T-cell (primary cell): ENCODE measurements at regions not wholly inside any gene's neighbourhood (a gene's known extent, or its start where the extent isn't known, plus 50 kb on each side); places are given as distances from the start of the nearest gene placed in this dataset.

Source experiments
- ATAC-seq, 4 experiments: fragments of 200-7000 bp in 3 of 4; fragments of 150-1000 bp in 1 of 4; cut with Tn5 transposase; replicated peaks in 1 of 4; 1 replicate in 3 of 4; 2 replicates in 1 of 4; pipeline ENCODE4 v1.10.0; 2021; ENCODE audit warnings: moderate library complexity in 3 of 4, mild to moderate bottlenecking in 2 of 4, moderate number of reproducible peaks in 1 of 4
- CTCF ChIA-PET, 2 donors: fragments of 300-600 bp; sonication (Branson Sonifier 250); formaldehyde crosslinking; loops; one replicate each; lab custom pipeline; 2022; ENCODE audit warnings: antibody characterized with exemption in 2 of 2; lab: Charles Lee
- POLR2A ChIA-PET, 2 donors: fragments of 300-600 bp; sonication (Branson Sonifier 250); formaldehyde crosslinking; loops; one replicate each; lab custom pipeline; 2022; ENCODE audit warnings: antibody characterized with exemption in 2 of 2; lab: Charles Lee
- DNase-seq, 35 experiments: peaks; one replicate each; pipeline versions ENCODE4 v3.0.0 to v3.0.0-alpha.2; 2013 to 2023
- H3K27ac ChIP-seq: one replicate; pipeline ENCODE4 v1.5.1; 2013; ENCODE audit warnings: low read length
- H3K27me3 ChIP-seq, 2 experiments: replicated peaks in 1 of 2; 1 replicate in 1 of 2; 2 replicates in 1 of 2; pipeline versions ENCODE4 v1.6.1 to v1.7.0; 2013; ENCODE audit warnings: low read length in 1 of 2, mixed read lengths in 1 of 2; ENCODE audit not compliant: control insufficient read depth in 2 of 2, insufficient read depth in 2 of 2; ENCODE audit errors: extremely low read depth in 1 of 2
- H3K36me3 ChIP-seq, 2 donors: 1 replicate in 1 of 2; 2 replicates in 1 of 2; pipeline versions ENCODE4 v1.6.1 to v1.7.0; 2013; ENCODE audit warnings: low read length in 1 of 2; ENCODE audit not compliant: control insufficient read depth in 2 of 2, insufficient read depth in 1 of 2; ENCODE audit errors: extremely low read depth in 1 of 2
- H3K4me1 ChIP-seq, 2 experiments: 1 replicate in 1 of 2; 2 replicates in 1 of 2; pipeline versions ENCODE4 v1.6.1 to v1.7.0; 2013; ENCODE audit warnings: low read length in 2 of 2, mixed read lengths in 1 of 2; ENCODE audit not compliant: insufficient read depth in 2 of 2, control insufficient read depth in 1 of 2; ENCODE audit errors: extremely low read depth in 1 of 2
- H3K4me3 ChIP-seq, 2 donors: 1 replicate in 1 of 2; 2 replicates in 1 of 2; pipeline versions ENCODE4 v1.5.1 to v1.7.0; 2013; ENCODE audit warnings: mild to moderate bottlenecking in 2 of 2, low read length in 1 of 2, moderate library complexity in 1 of 2; ENCODE audit not compliant: control insufficient read depth in 1 of 2; ENCODE audit errors: extremely low read depth in 1 of 2
- H3K9me3 ChIP-seq: 2 replicates; pipeline ENCODE4 v1.7.0; 2013
- H3K27ac Mint-ChIP-seq, 2 donors: one replicate each; pipeline ENCODE4 v1.8.0; 2020 to 2021; ENCODE audit warnings: mild to moderate bottlenecking in 2 of 2, mixed read lengths in 2 of 2
- H3K27me3 Mint-ChIP-seq, 2 donors: one replicate each; pipeline ENCODE4 v1.8.0; 2021 to 2022; ENCODE audit warnings: mixed read lengths in 2 of 2
- H3K36me3 Mint-ChIP-seq: one replicate; pipeline ENCODE4 v1.8.0; 2021; ENCODE audit warnings: mixed read lengths
- H3K4me1 Mint-ChIP-seq, 3 donors: one replicate each; pipeline ENCODE4 v1.8.0; 2020 to 2022; ENCODE audit warnings: mixed read lengths in 3 of 3, mild to moderate bottlenecking in 1 of 3
- H3K4me3 Mint-ChIP-seq, 3 donors: one replicate each; pipeline ENCODE4 v1.8.0; 2020 to 2022; ENCODE audit warnings: mild to moderate bottlenecking in 3 of 3, mixed read lengths in 3 of 3, moderate library complexity in 3 of 3
- H3K9me3 Mint-ChIP-seq, 3 donors: one replicate each; pipeline ENCODE4 v1.8.0; 2020 to 2022; ENCODE audit warnings: mixed read lengths in 3 of 3
- WGBS: methylation state at CpG from one replicate; pipeline ENCODE4 v1.1.5; 2013; ENCODE audit warnings: missing lambda C conversion rate; ENCODE audit not compliant: insufficient coverage; 5-methylcytosine and 5-hydroxymethylcytosine counted together

DNA sequence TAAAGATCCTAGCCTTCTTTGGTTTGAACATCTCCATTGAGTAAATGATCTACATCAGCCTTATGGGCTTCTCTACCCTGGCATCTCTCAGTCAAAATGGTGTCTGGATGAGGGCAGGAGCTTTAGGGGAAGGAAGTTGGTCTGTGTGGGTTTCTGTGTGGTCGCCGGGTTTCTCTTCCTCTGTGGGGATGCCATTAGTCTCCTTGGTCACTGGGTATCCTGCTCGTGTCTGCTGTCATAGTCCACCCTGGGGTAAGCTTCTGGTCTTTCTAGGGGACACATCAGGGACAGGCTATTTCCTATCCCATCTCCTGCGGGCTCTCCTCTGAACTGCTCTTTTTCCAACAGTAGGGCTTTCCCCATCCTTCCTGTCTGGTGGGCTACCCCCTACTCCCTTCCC is 150.3 kb upstream of the NPY start:
- H3K9me3 ChIP-seq: no peaks in the 10 kb centered on the region
- Mint-ChIP-seq H3K4me3 (no peak overlapping the region), H3K27ac (no peak overlapping the region), H3K9me3 (no peaks in the 10 kb centered on the region), H3K27me3 (peaks cover 8 to 20% of the 10 kb centered on the region in 2 donors), H3K36me3 (no peaks in the 10 kb centered on the region), H3K4me1 (peaks cover 0 to 11% (median 4%) of the 10 kb centered on the region in 3 donors)
- ChIA-PET POLR2A (no interaction called here), CTCF (no interaction called here)
- ATAC-seq (no peak), DNase-seq (no peak)
- H3K4me3 ChIP-seq: no peak overlapping the region
- no peaks in the 10 kb centered on the region for H3K36me3 ChIP-seq
- H3K4me1 ChIP-seq: no peaks in the 10 kb centered on the region
- H3K27me3 ChIP-seq: no peaks in the 10 kb centered on the region
- WGBS: 100% methylated on average over 1 of the region's 4 CpGs
- H3K27ac ChIP-seq: no peak overlapping the region

DNA sequence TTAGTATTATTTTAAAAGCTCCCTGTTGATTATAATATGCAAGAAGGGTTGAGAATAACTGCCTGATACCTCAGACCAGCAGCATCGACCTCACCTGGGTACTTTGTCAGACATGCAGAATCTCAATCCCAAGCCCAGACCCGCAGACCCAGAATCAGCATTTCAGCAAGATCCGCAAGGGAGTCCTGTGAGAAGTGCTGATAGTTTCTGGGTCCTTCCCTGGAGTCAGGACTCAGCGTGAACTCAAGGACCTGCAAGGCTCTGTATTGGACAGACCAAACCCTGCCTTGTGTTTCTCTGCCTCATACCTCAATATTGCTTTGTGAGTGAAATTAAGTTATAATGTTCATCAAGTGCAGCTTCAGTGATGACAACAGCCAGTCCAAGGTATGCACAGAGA is 149.5 kb upstream of the NPY start:
- Mint-ChIP-seq H3K27ac (no peak overlapping the region), H3K27me3 (peaks cover 8 to 15% of the 10 kb centered on the region in 2 donors), H3K36me3 (no peaks in the 10 kb centered on the region), H3K4me3 (no peak overlapping the region), H3K4me1 (peaks cover 0 to 11% (median 4%) of the 10 kb centered on the region in 3 donors), H3K9me3 (no peaks in the 10 kb centered on the region)
- no peak for DNase-seq
- H3K27ac ChIP-seq: no peak overlapping the region
- no peak overlapping the region for H3K4me3 ChIP-seq
- no peaks in the 10 kb centered on the region for H3K4me1 ChIP-seq
- H3K27me3 ChIP-seq: peaks cover 0 to 3% of the 10 kb centered on the region in 2 experiments
- 100% methylated on average over 1 of the region's 4 CpGs for WGBS
- CTCF ChIA-PET: no interaction called here
- no peak for ATAC-seq
- POLR2A ChIA-PET: no interaction called here
- no peaks in the 10 kb centered on the region for H3K9me3 ChIP-seq
- H3K36me3 ChIP-seq: no peaks in the 10 kb centered on the region

DNA sequence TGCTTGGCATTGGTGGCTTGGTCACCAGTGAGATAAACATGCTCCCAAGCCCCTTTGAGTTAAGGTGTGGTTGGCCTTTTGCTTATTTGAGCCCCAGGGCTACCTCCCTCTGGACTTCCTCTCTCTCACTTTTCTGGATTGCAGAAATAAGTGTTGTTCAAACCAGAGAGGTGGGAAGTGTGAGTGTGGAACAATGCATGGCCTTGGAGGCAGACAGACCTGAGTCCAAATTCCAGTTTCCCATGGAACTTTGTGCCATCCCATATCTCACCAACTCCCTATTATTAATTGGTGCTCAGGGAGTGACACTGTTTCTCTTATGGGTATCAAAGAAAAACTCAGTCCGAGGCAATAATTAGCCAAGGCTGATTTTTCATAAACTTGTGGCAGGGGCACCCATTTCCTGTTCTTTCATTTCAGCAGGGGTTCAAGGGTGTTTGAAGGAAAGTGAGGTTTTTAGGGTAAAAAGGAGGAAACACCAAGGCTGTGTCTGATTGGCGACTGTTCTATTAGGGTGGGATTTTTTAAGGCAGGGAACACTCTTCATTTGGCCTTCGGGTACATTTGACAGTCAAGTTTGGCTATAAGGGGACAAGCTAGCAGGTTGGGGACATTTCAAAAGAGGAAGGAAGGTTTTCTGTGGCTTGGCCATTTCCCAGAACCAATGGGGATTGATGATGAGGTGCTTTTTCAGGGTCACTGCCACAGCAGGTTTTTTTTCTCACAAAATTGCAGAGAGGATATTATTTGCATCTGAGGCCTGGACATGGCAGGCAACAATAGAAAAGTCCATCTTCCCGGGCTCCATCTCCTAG is 148.8 kb upstream of the NPY start:
- 15% methylated on average over 3 of the region's 4 CpGs for WGBS
- DNase-seq (no peak), ATAC-seq (no peak)
- ChIA-PET CTCF (interaction anchor here in 1 of 2 donors (0.6 kb wide), 1 partner anchor 129 kb away, joined by 3 read pairs; no protein-coding TSS in a partner anchor), POLR2A (no interaction called here)
- no peaks in the 10 kb centered on the region for H3K36me3 ChIP-seq
- peaks cover 0 to 11% (median 4%) of the 10 kb centered on the region in 3 donors for H3K4me1 Mint-ChIP-seq
- H3K27me3 ChIP-seq: peaks cover 0 to 6% of the 10 kb centered on the region in 2 experiments
- H3K27me3 Mint-ChIP-seq: peaks cover 12 to 19% of the 10 kb centered on the region in 2 donors
- H3K4me3 ChIP-seq: no peak overlapping the region
- no peak overlapping the region for H3K4me3 Mint-ChIP-seq
- H3K27ac ChIP-seq: no peak overlapping the region
- H3K9me3 Mint-ChIP-seq: no peaks in the 10 kb centered on the region
- H3K36me3 Mint-ChIP-seq: no peaks in the 10 kb centered on the region
- H3K27ac Mint-ChIP-seq: no peak overlapping the region
- no peaks in the 10 kb centered on the region for H3K9me3 ChIP-seq
- no peaks in the 10 kb centered on the region for H3K4me1 ChIP-seq

DNA sequence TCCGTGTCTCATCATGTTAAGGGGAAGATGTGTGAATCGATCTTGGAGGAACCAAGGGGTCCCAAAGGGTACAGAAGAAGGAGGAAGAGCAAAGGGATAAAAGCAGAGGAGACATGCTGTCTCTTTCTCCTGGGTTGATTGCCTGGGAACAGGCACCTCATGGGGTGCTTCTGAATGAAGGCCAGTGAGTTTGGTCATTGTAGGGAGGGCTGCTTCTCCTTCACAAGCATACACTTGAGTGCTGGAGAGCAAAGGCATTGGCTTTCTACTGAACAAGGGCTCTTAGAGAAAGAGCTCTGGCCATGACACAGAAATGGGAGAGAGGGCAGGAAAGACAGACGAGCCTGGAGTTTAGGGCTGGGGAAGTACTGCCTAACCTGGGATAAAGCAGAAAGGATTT is 146.7 kb upstream of the NPY start:
- ChIA-PET CTCF (no interaction called here), POLR2A (interaction anchor here in 1 of 2 donors (0.7 kb wide), 1 partner anchor 91 kb away, joined by 3 read pairs; no protein-coding TSS in a partner anchor)
- no peak overlapping the region for H3K4me3 Mint-ChIP-seq
- H3K9me3 Mint-ChIP-seq: no peaks in the 10 kb centered on the region
- ATAC-seq (no peak), DNase-seq (no peak)
- Histone ChIP-seq H3K27ac (no peak overlapping the region), H3K4me1 (no peaks in the 10 kb centered on the region), H3K4me3 (no peak overlapping the region), H3K36me3 (no peaks in the 10 kb centered on the region), H3K27me3 (peaks cover 0 to 11% of the 10 kb centered on the region in 2 experiments), H3K9me3 (no peaks in the 10 kb centered on the region)
- H3K4me1 Mint-ChIP-seq: peaks cover 0 to 11% (median 4%) of the 10 kb centered on the region in 3 donors
- no peak overlapping the region for H3K27ac Mint-ChIP-seq
- 82% methylated on average over 2 of the region's 3 CpGs for WGBS
- no peaks in the 10 kb centered on the region for H3K36me3 Mint-ChIP-seq
- peaks cover 16 to 17% of the 10 kb centered on the region in 2 donors for H3K27me3 Mint-ChIP-seq

DNA sequence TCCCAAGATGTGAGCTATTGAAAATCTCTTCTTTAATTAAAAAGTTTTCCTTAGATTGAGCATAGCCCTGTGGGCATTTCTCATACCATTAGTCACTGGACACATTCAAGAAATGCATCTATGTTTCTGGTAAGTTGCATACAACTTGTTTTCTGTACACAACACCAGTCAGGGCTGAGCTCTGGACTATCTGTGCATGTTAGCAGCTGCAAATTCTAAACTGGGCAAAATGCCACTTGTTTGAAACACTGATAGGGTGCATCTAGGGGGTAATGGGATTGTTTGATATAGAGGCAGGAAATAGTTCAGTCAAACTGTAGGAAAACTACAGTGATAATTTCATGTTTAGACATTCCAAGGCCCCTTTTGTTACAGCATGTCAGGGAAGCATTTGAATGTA is 145.6 kb upstream of the NPY start:
- DNase-seq: no peak
- H3K4me1 Mint-ChIP-seq: peaks cover 0 to 11% (median 4%) of the 10 kb centered on the region in 3 donors
- H3K27me3 Mint-ChIP-seq: peaks cover 16 to 17% of the 10 kb centered on the region in 2 donors
- POLR2A ChIA-PET: interaction anchor here in 1 of 2 donors (0.7 kb wide), 1 partner anchor 92 kb away, joined by 3 read pairs; no protein-coding TSS in a partner anchor
- Histone ChIP-seq H3K9me3 (no peaks in the 10 kb centered on the region), H3K27me3 (peaks cover 0 to 11% of the 10 kb centered on the region in 2 experiments), H3K36me3 (no peaks in the 10 kb centered on the region), H3K4me3 (no peak overlapping the region), H3K4me1 (no peaks in the 10 kb centered on the region), H3K27ac (no peak overlapping the region)
- H3K27ac Mint-ChIP-seq: no peak overlapping the region
- no peaks in the 10 kb centered on the region for H3K9me3 Mint-ChIP-seq
- CTCF ChIA-PET: no interaction called here
- ATAC-seq: no peak
- no peak overlapping the region for H3K4me3 Mint-ChIP-seq
- H3K36me3 Mint-ChIP-seq: no peaks in the 10 kb centered on the region

DNA sequence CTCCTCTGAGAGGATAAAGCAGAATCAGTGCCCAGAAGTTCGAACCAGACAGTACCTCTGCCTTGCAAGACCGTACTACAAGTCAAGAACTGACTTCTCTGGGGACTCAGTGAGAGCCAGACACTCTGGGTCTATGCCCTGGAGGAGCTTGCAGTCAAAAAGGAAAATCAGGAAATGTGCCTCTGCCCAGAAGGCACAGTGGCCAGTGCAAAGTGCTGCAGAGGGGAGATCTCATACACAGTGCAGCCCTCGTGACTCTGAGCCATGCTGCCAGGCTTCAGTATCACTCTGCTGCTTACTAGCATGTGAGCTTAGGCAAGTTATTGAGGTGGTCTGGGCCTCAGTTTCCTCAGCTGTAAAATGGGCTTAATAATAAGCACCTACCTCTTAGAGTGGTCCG is 144.0 kb upstream of the NPY start:
- POLR2A ChIA-PET: no interaction called here

More for the DNA sequence above, 144.0 kb upstream of the NPY start:
- ATAC-seq: no peak
- Mint-ChIP-seq H3K27ac (no peak overlapping the region), H3K9me3 (no peaks in the 10 kb centered on the region), H3K4me3 (no peak overlapping the region), H3K36me3 (no peaks in the 10 kb centered on the region), H3K27me3 (peaks cover 12 to 13% of the 10 kb centered on the region in 2 donors), H3K4me1 (peaks cover 0 to 5% (median 4%) of the 10 kb centered on the region in 3 donors)
- no peak for DNase-seq
- CTCF ChIA-PET: no interaction called here
- Histone ChIP-seq H3K27ac (no peak overlapping the region), H3K4me3 (no peak overlapping the region), H3K27me3 (peaks cover 0 to 11% of the 10 kb centered on the region in 2 experiments), H3K9me3 (no peaks in the 10 kb centered on the region), H3K36me3 (no peaks in the 10 kb centered on the region), H3K4me1 (no peaks in the 10 kb centered on the region)
- WGBS: 79% methylated on average over 3 of the region's 4 CpGs
